NCI-H748 treated with DMSO at 0.1 percent for 48 hours (cell line): ENCODE measurements at regions not wholly inside any gene's neighbourhood (a gene's known extent, or its start where the extent isn't known, plus 50 kb on each side); places are given as distances from the start of the nearest gene placed in this dataset.

ENCODE experiments used
- DNase-seq: peaks from one replicate; lab custom pipeline; 2025; lab: John Stamatoyannopoulos, UW

DNA sequence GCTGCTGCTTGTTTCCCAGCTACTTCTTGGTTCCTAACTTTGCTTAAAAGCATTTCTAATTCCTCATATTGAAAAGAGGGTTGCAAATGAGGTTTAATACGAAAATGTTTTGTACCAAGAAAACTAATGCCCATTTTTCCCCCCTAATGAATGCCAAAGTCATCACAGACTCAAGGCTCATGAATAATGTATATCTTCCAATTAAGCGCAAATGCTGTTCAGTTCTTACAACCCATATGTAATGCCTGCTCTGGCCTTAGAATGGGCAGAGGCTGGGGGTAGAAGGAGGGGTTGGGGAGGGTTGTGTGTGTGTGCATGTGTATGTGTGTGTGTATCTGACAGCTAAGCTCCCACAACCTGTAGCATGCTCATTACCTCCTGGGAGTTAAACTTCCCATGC, 901.7 kb downstream of the KCNMA1 start:
- DNase-seq: no peak

- no peak for DNase-seq
These were observed 904.1 kb downstream of the KCNMA1 start for GRCh38 chr10:76733441-76733936.

DNA sequence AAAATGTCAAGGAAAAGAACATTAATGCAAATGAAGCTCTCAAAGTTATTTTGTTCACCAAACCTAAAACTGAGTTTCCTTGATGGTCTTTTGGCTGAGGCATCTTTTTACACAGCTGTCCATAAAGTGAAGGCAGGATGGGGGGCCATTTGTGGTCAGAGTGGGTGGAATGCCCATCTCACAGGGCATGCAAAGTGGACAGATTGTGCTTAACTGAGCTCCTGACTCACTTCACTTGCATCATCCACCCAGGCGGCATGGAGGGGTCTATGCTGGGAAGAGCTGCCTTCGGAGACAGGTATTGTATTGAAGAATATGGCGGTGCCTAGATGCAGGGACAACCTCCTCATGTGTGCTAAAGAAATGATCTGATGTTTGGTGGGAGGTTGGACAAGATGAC, 905.3 kb downstream of the KCNMA1 start:
- no peak for DNase-seq

- DNase-seq: no peak
These were observed 907.6 kb downstream of the KCNMA1 start for GRCh38 chr10:76729841-76730487.

DNA sequence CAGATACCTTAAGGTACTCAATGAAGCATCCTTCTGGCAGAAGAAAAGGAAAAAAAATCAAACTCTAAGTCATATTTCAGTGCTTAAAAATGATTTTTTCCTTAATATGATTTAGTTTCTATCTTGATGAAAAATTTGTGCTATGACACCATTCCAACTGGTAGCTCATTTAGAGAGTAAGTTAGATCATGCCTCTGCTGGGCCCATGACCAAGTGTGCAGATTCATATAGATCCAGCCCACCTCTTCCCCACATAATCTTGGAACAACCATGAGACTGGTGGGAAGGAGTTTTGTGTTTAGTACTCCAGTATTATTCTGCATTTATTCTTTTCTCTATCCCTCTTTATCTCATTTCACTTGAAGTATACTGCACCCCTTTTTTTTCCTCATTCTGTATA, 908.3 kb downstream of the KCNMA1 start:
- DNase-seq: no peak

DNA sequence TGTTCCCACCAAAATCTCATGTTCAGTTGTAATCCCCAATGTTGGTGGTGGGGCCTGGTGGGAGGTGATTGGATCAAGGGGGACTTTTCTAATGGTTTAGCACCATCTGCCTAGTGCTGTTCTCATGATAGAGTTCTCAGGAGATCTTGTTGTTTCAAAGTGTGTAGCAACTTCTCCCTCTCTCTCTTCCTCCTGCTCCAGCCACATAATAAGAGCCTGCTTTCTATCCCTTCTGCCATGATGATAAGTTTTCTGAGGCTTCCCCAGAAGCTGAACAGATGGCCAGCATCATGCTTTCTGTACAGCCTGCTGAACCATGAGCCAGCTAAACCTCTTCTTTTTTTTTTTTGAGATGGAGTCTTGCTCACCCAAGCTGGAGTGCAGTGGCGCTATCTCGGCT, 910.6 kb downstream of the KCNMA1 start:
- no peak for DNase-seq

DNA sequence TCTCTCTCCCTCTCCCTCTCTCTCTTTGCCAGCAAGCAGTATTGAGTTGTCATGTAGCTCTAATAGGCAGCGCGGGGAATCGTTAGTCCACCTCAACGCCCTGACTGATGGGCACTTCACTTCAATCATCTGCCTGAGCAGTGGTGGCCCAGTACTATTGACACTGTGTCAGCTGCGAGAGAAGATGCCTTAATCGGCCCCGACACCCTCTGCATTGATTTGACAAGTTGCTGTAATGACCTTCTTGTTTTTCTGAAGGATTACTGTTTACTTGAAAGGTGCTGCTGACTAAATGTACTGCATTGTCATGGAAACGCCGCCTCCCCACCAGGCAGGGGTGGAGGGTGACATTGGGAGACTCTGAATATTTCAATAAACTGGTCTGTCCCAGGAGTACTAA, 913.8 kb downstream of the KCNMA1 start:
- DNase-seq: peak; percentile 25

DNA sequence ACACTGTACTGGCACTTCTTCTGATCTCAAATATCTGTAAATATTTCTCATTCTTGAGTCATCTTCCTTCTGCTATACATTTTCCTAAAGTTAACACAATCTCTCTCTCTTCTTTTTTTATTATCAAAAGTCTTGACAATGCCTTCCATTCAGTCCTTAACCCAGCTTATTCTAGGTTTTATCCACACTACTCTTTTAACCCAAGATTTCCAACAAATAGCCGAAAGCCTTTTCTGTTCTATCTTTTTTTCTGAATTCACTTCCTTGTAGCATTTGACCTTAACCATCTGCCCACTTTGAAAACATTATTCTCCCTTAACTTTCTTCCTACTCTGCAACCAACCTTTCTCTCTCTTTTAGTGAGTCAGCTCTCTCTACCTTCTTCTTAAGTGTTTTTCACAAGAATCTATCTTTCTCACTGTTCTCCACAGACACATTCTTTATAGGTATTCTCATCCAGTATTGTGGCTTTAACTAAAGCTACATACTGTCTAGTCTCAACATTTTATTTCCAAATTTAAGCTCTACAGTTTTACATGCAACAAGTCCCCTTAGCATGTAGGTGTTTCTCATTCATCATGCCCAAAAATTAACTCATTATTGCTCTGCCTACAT, 915.6 kb downstream of the KCNMA1 start:
- no peak for DNase-seq

- DNase-seq: no peak
These were observed 918.6 kb downstream of the KCNMA1 start for GRCh38 chr10:76719006-76719405.

GRCh38 chr10:76717141-76717540, 920.5 kb downstream of the KCNMA1 start:
- no peak for DNase-seq

DNA sequence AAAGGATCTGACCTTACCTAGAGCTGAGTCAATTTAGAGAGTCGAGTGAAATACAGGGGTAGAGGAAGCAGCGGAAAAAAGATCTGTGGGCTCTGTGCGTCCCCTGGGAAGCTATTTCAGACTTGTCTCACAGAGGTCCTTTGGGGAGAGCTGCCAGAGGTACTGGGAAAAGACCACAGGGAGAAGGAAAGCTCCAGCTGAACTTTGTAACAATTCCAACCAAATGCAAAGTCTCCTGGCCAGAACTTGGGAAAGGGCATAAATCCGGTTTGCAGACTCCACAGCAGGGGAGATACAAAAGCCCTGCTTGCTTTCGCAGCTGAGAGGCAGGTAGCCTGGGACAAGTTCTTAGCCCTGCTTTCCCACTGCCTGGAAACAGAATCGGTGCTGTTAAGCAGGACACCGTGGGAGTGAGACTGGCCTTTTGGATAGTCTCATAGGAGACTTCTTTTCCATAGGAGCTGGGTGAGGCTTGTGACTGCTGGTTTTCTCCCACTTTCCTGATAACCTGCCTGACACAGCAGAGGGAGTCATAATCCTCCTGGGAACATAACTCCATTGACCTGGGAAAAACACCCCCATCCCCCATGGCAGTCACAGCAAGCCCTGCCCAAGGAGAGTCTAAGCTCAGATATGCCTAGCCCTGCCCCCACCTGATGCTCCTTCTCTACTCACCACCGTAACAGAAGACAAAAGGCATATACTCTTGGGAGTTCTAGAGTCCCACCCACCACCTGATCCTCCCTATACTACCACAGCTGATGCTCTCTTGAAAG, 926.2 kb downstream of the KCNMA1 start:
- DNase-seq: no peak

DNA sequence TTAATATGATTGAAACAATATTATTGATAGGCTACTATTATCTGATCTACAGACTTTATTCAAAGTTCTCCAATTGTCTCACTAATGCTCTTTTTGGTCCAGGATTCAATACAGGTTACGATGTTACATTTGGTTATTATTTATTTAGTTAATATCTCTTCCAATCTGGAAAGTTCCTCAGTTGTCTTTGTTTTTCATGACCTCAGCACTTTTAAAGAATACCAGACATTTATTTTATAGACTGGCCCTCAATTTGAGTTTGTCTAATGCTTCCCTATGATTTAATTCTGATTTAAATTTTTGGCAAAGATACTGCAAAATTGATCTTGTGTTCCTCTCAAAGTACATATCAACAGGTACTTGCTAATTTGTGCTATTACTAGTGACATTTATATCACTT, 937.4 kb downstream of the KCNMA1 start:
- DNase-seq: no peak

DNA sequence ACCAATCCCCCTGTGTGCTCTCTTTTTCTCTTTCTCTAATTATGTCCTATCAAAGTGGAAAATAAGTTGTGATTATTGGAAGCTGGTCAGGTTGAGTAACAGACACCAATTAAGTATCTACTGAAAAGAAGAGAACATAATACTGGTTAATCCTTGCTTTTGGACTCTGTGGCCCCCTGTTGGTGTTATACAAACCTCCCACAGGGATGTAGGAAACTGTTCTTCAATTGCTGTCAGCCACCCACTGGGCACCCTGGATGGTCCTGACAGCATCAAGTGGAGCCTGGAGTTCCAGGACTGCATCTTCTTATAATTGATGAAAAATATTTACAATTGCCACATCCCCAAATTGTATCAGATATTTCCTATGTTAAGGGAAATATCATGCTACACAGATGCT, 939.7 kb downstream of the KCNMA1 start:
- DNase-seq: no peak

- DNase-seq: no peak
These were observed 942.5 kb downstream of the KCNMA1 start for GRCh38 chr10:76695069-76695468.

DNA sequence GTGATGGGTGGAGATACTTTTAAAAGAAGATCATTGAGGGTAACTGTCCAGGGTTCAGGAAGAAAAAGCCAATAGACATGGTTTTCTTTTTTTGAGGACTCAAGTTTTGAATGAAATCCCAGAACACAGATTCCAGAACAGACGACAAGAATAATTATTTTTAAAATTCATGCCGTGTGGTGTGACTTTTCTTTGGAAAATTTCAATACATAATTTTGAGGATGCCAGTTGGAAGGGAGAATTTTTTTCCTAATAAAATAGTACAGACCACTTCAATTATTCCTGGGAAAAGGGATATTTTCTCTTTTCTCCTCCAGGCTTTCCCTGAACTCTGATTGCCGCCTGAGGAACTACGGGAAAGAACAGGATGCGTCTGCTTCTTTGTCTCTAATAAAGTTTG, 951.4 kb downstream of the KCNMA1 start:
- no peak for DNase-seq

DNA sequence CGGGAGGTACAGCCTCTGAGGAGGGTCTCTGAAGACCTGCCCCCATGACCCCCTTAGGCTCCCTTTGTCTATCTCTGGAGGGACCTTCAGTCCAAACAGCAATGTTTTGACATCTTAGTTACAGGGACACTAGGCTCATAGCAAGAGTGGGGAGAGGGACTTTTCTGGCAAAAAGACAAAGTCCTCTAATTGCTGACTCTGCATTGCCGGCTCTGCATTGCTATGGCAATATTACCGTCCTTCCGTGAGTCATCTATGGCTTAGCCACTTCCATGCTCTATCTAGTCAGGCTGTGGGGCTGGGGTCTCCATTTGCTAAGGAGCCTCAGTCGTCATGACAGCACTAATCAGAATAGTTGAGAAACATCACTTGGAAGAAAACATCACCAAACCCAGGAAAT, 952.6 kb downstream of the KCNMA1 start:
- DNase-seq: no peak

GRCh38 chr10:76681153-76681552, 956.5 kb downstream of the KCNMA1 start:
- no peak for DNase-seq

DNA sequence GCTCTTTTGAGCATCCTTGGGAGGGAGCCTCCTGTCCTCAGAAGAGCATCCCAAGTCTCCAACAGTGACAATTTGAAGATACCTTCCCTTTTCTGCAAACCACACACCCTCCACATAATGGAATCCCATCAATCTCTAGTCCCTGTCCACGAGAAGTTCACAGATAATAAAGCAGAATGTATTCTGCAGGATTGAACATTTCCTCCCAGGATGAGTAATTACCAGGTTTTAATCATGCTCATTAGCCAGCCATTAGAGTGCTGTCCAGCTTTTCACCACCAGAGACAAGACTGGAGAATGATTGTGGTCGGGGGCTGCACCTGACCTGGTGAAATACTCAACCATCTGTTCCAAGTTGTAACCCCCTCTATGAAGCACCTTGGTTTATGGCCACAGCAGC, 958.6 kb downstream of the KCNMA1 start:
- DNase-seq: no peak

DNA sequence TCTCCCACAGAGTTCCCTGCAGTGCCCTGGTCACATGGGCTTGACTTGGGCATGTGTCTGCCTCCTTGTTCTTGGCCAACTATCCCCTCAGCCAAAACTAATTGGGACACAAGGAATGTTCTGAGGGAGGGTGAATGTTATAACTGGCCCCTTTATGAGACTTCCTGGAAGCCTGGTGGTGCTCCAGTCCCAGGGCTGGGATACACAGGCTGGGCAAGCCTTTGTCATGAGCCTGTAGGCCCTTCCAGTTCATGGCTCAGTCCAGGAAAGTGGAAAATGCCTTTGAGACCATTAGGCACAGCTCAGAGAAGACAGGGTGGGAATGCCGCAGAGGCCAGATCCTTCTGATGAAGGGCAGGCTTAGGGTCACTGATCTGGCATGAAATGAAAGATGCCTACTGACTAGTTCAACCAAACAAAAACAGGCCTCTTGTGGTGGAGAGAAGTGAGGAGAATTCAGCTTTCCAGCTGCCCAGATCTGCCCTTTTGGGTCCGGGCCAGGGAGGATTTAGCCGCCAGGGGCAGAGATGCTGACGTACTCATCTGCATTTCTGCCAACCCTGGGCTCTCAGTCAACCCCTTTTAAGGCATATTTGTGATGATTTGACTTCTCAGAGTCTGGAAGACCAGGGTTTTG, 961.5 kb downstream of the KCNMA1 start:
- no peak for DNase-seq

- DNase-seq: no peak
These were observed 962.1 kb downstream of the KCNMA1 start for GRCh38 chr10:76675561-76675950.

DNA sequence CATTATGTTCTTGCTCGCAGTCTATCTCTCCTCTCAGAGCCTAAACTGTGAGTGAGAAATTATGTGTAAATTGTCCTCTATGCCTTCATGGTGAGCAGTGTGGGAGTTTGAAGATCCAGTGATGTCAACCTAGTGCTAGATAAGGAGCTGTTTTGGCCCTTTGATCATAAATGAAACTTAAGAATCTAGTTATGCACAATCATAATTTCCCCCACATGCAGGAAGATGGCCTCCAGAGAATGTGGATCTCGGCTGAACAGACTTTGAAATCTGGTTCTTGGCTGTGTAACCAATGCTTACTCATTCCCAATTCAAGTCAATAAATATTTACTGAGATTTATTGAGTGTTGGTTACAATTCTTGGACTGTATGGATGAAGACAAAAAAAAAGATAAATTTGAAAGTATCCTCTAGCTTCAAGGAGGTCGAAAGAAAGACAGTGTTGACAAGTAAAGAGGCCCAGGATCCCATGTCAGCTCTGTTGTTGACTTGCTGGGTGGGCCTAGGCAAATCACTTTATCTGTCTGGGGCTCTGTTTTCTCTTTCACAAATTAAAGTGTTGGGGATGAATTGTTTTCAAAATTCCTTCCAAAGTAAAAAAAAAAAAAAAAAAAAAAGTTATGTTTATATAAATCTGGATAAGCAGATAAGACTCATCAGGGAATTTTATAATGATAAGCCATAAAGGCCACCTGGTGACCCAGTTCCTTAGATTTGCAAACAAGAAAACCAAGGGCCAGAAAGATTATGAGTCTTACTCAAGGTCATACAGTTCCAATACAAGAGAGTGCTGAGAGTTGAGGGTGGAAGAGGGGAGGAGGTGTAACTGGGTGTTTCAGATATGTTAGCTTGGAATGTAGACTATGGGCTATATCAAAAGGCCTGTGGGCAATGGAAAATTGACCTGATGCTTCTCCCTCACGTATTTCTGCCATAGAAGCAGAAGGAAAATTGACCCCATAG, 969.9 kb downstream of the KCNMA1 start:
- DNase-seq: no peak

GRCh38 chr10:76666891-76667290, 970.7 kb downstream of the KCNMA1 start:
- no peak for DNase-seq
